OCI-LY7 (cell line): ENCODE measurements at regions not wholly inside any gene's neighbourhood (a gene's known extent, or its start where the extent isn't known, plus 50 kb on each side); places are given as distances from the start of the nearest gene placed in this dataset.
"Not testable (repeated sequence)": the region's sequence is repeated elsewhere in the genome, so short reads cannot be mapped to it uniquely, and the experiment has no call there.

Source experiments
- EZH2phosphoT487 ChIP-seq: fragments of 200-600 bp; sonication (generic); IDR thresholded peaks from 2 replicates; pipeline ENCODE4 v1.6.1; 2018; ENCODE audit warnings: low read depth, borderline replicate concordance, mild to moderate bottlenecking, mixed run types, antibody characterized with exemption, low read length, moderate library complexity, mixed read lengths
- TF ChIP-seq, protein P1 (sequence below): fragments of 200-600 bp; sonication (generic); conservative IDR thresholded peaks from 2 replicates; pipeline ENCODE4 v1.5.1; 2014; ENCODE audit warnings: mild to moderate bottlenecking, antibody characterized with exemption, low read length, moderate library complexity, mixed read lengths

DNA sequence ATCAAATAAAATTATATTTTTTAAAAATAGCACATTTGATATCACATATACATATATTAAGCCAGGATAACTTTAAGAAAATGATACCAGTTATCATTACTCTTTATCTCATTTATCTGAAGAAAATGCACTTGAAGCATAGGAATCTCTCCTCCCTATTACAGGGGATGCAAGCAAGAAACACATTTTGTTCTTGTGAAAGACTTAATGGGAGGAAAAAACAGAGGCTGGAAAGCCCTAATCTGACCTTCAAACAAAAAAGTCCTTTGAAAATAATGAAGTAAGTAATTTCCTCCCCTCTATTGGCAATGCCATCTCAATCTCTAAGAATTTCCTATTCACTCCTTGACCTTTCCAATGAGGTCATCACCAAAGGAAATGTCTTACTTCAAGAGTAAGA lies 1012.6 kb upstream of the ADAMTS5 start:
- TF ChIP-seq, protein P1, sequence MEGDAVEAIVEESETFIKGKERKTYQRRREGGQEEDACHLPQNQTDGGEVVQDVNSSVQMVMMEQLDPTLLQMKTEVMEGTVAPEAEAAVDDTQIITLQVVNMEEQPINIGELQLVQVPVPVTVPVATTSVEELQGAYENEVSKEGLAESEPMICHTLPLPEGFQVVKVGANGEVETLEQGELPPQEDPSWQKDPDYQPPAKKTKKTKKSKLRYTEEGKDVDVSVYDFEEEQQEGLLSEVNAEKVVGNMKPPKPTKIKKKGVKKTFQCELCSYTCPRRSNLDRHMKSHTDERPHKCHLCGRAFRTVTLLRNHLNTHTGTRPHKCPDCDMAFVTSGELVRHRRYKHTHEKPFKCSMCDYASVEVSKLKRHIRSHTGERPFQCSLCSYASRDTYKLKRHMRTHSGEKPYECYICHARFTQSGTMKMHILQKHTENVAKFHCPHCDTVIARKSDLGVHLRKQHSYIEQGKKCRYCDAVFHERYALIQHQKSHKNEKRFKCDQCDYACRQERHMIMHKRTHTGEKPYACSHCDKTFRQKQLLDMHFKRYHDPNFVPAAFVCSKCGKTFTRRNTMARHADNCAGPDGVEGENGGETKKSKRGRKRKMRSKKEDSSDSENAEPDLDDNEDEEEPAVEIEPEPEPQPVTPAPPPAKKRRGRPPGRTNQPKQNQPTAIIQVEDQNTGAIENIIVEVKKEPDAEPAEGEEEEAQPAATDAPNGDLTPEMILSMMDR: not testable (repeated sequence)
- TF ChIP-seq EZH2phosphoT487: not testable (repeated sequence)
